Right lobe of liver (tissue), 6 donors: ENCODE measurements at regions not wholly inside any gene's neighbourhood (a gene's known extent, or its start where the extent isn't known, plus 50 kb on each side); places are given as distances from the start of the nearest gene placed in this dataset.

ENCODE experiments used
- ATAC-seq, 4 donors: fragments of 200-7000 bp; cut with Tn5 transposase; one replicate each; pipeline ENCODE4 v1.9.1; 2020; ENCODE audit warnings: mild to moderate bottlenecking in 4 of 4, moderate library complexity in 4 of 4
- DNase-seq, 3 donors: peaks; one replicate each; pipeline ENCODE4 v3.0.0-alpha.2; 2020
- H3K27ac ChIP-seq, 3 donors: fragments of 200-600 bp; one replicate each; pipeline ENCODE4 v1.8.0; 2022
- H3K27me3 ChIP-seq, 2 donors: fragments of 200-600 bp; one replicate each; pipeline ENCODE4 v1.8.0; 2022
- H3K36me3 ChIP-seq, 4 donors: fragments of 200-600 bp; sonication (generic) in 1 of 4; one replicate each; pipeline versions ENCODE4 v1.5.1 to v1.8.0; 2017 to 2022; ENCODE audit warnings: control low read depth in 1 of 4
- H3K4me1 ChIP-seq, 4 donors: fragments of 200-600 bp; sonication (generic) in 1 of 4; one replicate each; pipeline versions ENCODE4 v1.5.1 to v1.8.0; 2017 to 2022; ENCODE audit warnings: control low read depth in 1 of 4
- H3K4me3 ChIP-seq, 3 donors: fragments of 200-600 bp; one replicate each; pipeline ENCODE4 v1.8.0; 2022
- H3K9me3 ChIP-seq, 4 donors: fragments of 200-600 bp; sonication (generic) in 1 of 4; one replicate each; pipeline versions ENCODE4 v1.5.1 to v1.8.0; 2017 to 2022; ENCODE audit warnings: control low read depth in 1 of 4
- POLR2A ChIP-seq: fragments of 450-650 bp; IDR thresholded peaks from one replicate; pipeline ENCODE4 v1.6.1; 2017; ENCODE audit warnings: antibody characterized with exemption, mild to moderate bottlenecking
- WGBS: methylation state at CpG from one replicate; pipeline ENCODE4 v1.1.6; 2018; ENCODE audit warnings: low coverage, low lambda C conversion rate; ENCODE audit not compliant: insufficient coverage; ENCODE audit errors: missing lambda C conversion rate; 5-methylcytosine and 5-hydroxymethylcytosine counted together
- intact Hi-C, 2 donors: fragments of 100-400 bp; cut with DNase I; formaldehyde crosslinking; loops; one replicate each; pipeline versions ENCODE4 v1.11.2 to v1.14.1; 2022
- TF ChIP-seq, protein P1 (sequence below), 4 donors: fragments of 200-600 bp in 3 of 4; fragments of 450-650 bp in 1 of 4; IDR thresholded peaks; one replicate each; pipeline versions ENCODE4 v1.5.1 to v1.8.0; 2016 to 2022; ENCODE audit warnings: antibody characterized with exemption in 4 of 4, mild to moderate bottlenecking in 2 of 4
- donor health status: DM: no; HTN: yes; CAD: no.
- donor health status: DM: no; HTN: no; CAD: no.
- donor health status: DM: no; HTN: no; CAD: no.
- donor health status: DM: no; HTN: yes; CAD: no.
- donor health status: DM: no; HTN: yes; CAD: no.

DNA sequence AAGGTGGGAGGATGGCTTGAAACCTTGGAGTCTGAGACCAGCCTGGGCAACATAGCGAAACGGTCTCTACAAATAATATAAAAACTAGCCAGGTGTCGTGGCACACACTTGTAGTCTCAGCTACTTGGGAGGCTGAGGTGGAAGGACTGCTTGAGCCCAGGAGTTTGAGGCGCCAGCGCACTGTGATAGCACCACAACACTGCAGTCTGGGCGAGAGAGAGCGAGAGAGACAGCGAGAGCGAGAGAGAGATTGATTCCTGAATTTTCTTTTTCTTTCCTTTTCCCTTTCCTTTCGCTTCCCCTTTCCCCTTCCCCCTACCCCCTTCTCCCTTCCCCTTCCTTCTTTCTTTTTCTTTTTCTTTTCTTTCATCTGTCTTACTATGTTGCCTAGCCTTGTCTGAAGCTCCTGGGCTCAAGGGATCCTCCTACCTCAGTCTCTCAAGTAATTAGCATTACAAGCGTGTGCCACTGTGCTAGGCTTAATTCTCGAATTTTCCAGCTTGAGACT, 162.4 kb upstream of the ZBED5 start:
- Histone ChIP-seq H3K4me1 (no peaks in the 10 kb centered on the region), H3K27me3 (no peaks in the 10 kb centered on the region), H3K9me3 (no peaks in the 10 kb centered on the region), H3K36me3 (no peaks in the 10 kb centered on the region), H3K27ac (no peak overlapping the region), H3K4me3 (no peak overlapping the region)
- TF ChIP-seq, protein P1, sequence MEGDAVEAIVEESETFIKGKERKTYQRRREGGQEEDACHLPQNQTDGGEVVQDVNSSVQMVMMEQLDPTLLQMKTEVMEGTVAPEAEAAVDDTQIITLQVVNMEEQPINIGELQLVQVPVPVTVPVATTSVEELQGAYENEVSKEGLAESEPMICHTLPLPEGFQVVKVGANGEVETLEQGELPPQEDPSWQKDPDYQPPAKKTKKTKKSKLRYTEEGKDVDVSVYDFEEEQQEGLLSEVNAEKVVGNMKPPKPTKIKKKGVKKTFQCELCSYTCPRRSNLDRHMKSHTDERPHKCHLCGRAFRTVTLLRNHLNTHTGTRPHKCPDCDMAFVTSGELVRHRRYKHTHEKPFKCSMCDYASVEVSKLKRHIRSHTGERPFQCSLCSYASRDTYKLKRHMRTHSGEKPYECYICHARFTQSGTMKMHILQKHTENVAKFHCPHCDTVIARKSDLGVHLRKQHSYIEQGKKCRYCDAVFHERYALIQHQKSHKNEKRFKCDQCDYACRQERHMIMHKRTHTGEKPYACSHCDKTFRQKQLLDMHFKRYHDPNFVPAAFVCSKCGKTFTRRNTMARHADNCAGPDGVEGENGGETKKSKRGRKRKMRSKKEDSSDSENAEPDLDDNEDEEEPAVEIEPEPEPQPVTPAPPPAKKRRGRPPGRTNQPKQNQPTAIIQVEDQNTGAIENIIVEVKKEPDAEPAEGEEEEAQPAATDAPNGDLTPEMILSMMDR (IDR thresholded peaks at IDR 0.05): no peak
- TF ChIP-seq POLR2A: no peak
- intact Hi-C loops: loop anchor here (5.0 to 10.0 kb wide), 3 partner anchors 88 to 228 kb away; no protein-coding TSS in a partner anchor
- 77% methylated on average over 5 of the region's 12 CpGs for WGBS
- no peak for ATAC-seq
- DNase-seq: no peak

DNA sequence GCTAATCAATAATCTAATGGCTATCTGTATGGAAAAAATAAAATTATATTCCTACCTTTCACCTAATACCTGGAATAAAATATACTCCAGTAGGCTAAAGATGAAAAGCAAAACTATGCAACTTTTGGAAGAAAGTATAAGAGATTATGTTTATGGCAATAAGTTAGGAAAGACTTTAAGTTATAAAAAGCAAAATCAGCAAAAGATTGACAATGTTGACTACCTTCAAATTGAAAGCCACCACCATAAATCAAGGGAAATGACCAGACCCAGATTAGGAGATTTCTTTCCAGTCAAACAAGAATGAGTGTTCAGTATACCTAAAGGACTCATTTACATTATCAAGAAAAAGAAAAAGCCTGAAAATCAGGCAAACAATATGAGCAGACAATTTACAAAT, 159.1 kb upstream of the ZBED5 start:
- no peak for DNase-seq
- no peak overlapping the region for H3K4me3 ChIP-seq
- H3K27ac ChIP-seq: no peak overlapping the region
- no peaks in the 10 kb centered on the region for H3K27me3 ChIP-seq
- no peaks in the 10 kb centered on the region for H3K4me1 ChIP-seq
- no peaks in the 10 kb centered on the region for H3K9me3 ChIP-seq
- ATAC-seq: no peak
- TF ChIP-seq POLR2A: no peak
- TF ChIP-seq, protein P1 (IDR thresholded peaks at IDR 0.05): no peak
- intact Hi-C loops: loop anchor here in 1 of 2 donors (10.0 kb wide), 1 partner anchor 82 kb away; no protein-coding TSS in a partner anchor
- H3K36me3 ChIP-seq: no peaks in the 10 kb centered on the region

DNA sequence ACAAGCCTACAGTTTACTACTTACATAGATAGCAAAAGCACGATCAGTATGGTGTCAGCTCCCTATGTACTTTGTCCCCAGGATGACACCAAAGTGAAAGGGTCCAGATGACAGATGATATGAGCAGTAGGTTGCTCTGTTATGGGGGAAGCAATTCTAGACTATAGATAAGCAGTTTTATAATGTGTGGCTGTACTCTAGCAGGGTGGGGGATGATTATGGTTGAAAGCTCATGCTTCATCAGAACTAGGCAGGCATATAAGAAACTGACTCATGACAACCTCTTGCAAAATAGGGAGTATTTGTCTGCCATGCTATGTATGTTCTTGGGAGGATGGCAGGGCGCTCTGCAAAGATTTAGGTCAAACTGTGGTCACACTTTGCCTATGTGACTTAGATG, 158.2 kb upstream of the ZBED5 start:
- no peaks in the 10 kb centered on the region for H3K36me3 ChIP-seq
- no peaks in the 10 kb centered on the region for H3K9me3 ChIP-seq
- WGBS: 80% methylated on average over 2 of the region's 2 CpGs
- H3K4me1 ChIP-seq: no peaks in the 10 kb centered on the region
- H3K4me3 ChIP-seq: no peak overlapping the region
- H3K27ac ChIP-seq: no peak overlapping the region
- ATAC-seq (no peak), DNase-seq (no peak)
- no peaks in the 10 kb centered on the region for H3K27me3 ChIP-seq
- intact Hi-C loops: loop anchor here in 1 of 2 donors (10.0 kb wide), 1 partner anchor 81 kb away; no protein-coding TSS in a partner anchor
- no peak for TF ChIP-seq POLR2A
- TF ChIP-seq, protein P1 (IDR thresholded peaks at IDR 0.05): no peak

DNA sequence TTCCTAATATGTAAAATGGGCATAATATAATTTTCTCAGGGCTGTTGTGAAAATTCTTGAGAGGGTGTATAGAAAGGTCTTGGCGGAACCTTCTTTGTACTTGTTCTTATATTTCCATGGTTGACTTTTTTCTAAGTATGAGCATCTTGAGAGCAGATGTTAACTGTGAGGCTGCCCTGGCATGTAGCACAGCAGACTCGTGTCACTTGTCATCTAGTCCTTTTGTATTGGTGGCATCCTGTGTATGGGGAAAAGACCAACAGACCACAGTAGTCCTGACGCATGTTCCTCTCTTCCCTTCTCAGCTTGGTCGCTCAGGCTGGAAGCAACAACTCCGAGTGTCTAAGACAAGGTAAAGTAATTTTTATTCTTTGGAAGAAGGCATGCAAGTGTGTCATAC, 153.8 kb upstream of the ZBED5 start:
- WGBS: 47% methylated on average over 4 of the region's 5 CpGs
- no peaks in the 10 kb centered on the region for H3K36me3 ChIP-seq
- intact Hi-C loops: loop anchor here in 1 of 2 donors (10.0 kb wide), 1 partner anchor 77 kb away; no protein-coding TSS in a partner anchor
- no peak for TF ChIP-seq POLR2A
- TF ChIP-seq, protein P1 (IDR thresholded peaks at IDR 0.05): no peak
- H3K4me1 ChIP-seq: no peaks in the 10 kb centered on the region
- no peaks in the 10 kb centered on the region for H3K9me3 ChIP-seq
- H3K27me3 ChIP-seq: no peaks in the 10 kb centered on the region
- no peak for DNase-seq
- H3K27ac ChIP-seq: no peak overlapping the region
- no peak for ATAC-seq
- H3K4me3 ChIP-seq: no peak overlapping the region
